Cardiac fibroblast (primary cell): ENCODE measurements at regions not wholly inside any gene's neighbourhood (a gene's known extent, or its start where the extent isn't known, plus 50 kb on each side); places are given as distances from the start of the nearest gene placed in this dataset.

Experiments used
- DNase-seq, 2 donors: peaks; one replicate each; pipeline versions ENCODE4 v3.0.0 to v3.0.0-alpha.2; 2010; ENCODE audit warnings: low read depth in 2 of 2
- H3K4me3 ChIP-seq, 2 donors: replicated peaks in 1 of 2; 1 replicate in 1 of 2; 2 replicates in 1 of 2; pipeline ENCODE4 v1.5.1; 2011; ENCODE audit warnings: low read depth in 2 of 2, low read length in 2 of 2, mild to moderate bottlenecking in 2 of 2, moderate library complexity in 1 of 2
- CTCF ChIP-seq: IDR thresholded peaks from one replicate; pipeline ENCODE4 v1.5.1; 2011; ENCODE audit warnings: low read depth, mild to moderate bottlenecking, low read length, inconsistent platforms

DNA sequence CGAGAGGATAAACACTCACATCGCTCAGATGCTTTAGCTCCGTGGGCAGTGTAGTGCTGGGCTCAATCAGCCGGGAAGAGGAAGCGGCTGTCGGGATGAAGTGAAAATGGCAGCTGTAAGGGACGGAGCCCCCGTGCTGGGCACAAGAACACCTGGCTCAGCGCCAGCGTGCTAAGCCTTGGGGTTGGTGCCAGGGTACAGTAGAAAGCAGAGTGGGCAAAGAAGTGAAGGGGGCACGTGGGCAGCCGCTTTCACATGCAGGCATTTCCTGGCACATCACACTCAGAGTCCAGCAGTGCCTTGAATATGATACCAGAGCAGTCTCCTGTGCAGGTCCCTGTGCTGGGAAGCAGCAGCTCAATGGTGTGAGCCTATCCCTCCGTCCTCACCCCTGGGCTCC is 51.1 kb upstream of the FOXF1 start:
- no peak for DNase-seq
- no peak for TF ChIP-seq CTCF

More for the DNA sequence above, 51.1 kb upstream of the FOXF1 start:
- H3K4me3 ChIP-seq: no peak overlapping the region
